Naive B cell (primary cell): ENCODE measurements at regions not wholly inside any gene's neighbourhood (a gene's known extent, or its start where the extent isn't known, plus 50 kb on each side); places are given as distances from the start of the nearest gene placed in this dataset.

ENCODE experiments used
- ATAC-seq, 2 donors: fragments of 150-1000 bp; cut with Tn5 transposase; 2 replicates each; pipeline ENCODE4 v1.10.0; 2021; ENCODE audit warnings: low read depth in 2 of 2, mild to moderate bottlenecking in 2 of 2, moderate library complexity in 2 of 2
- DNase-seq: peaks from one replicate; pipeline ENCODE4 v3.0.0; 2022
- H3K27ac Mint-ChIP-seq, 6 donors: one replicate each; pipeline ENCODE4 v1.8.0; 2020 to 2022; ENCODE audit warnings: mild to moderate bottlenecking in 6 of 6, mixed read lengths in 6 of 6, moderate library complexity in 5 of 6, inconsistent platforms in 2 of 6
- H3K27me3 Mint-ChIP-seq, 3 donors: one replicate each; pipeline ENCODE4 v1.8.0; 2021 to 2022; ENCODE audit warnings: mixed read lengths in 3 of 3, mild to moderate bottlenecking in 1 of 3
- H3K36me3 Mint-ChIP-seq, 2 donors: one replicate each; pipeline ENCODE4 v1.8.0; 2020 to 2022; ENCODE audit warnings: mixed read lengths in 2 of 2, inconsistent platforms in 1 of 2, mild to moderate bottlenecking in 1 of 2
- H3K4me1 Mint-ChIP-seq, 3 donors: one replicate each; pipeline ENCODE4 v1.8.0; 2020 to 2022; ENCODE audit warnings: mixed read lengths in 3 of 3, inconsistent platforms in 1 of 3, mild to moderate bottlenecking in 1 of 3, moderate library complexity in 1 of 3
- H3K4me3 Mint-ChIP-seq, 8 donors: one replicate each; pipeline ENCODE4 v1.8.0; 2020 to 2022; ENCODE audit warnings: mild to moderate bottlenecking in 8 of 8, mixed read lengths in 8 of 8, moderate library complexity in 8 of 8, inconsistent platforms in 2 of 8
- H3K9me3 Mint-ChIP-seq, 7 donors: one replicate each; pipeline ENCODE4 v1.8.0; 2020 to 2022; ENCODE audit warnings: mixed read lengths in 7 of 7, mild to moderate bottlenecking in 5 of 7, inconsistent platforms in 2 of 7, moderate library complexity in 1 of 7

DNA sequence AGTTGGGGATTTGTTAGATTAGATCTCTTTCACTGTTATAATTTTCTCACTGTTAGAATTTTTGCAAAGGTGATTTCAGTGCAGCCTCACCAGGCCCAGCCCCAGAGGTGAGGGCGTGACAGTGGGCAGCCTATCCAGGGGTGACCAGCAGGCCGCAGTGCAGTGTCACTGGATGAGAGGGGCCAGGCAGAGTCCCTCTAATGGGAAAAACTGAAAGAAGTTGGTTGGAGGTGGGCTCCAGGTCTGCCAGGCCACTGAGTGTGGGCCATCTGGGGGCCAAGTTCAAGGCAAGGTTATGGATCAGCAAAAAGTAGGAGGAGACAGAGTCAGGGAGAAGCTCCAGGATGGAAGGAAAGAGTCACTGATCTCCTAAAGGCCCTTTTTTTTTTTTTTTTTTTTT lies 90.5 kb upstream of the SDK1 start:
- Mint-ChIP-seq H3K9me3 (peaks cover 0 to 5% (median 0%) of the 10 kb centered on the region in 7 donors), H3K4me1 (no peaks in the 10 kb centered on the region), H3K27me3 (no peaks in the 10 kb centered on the region), H3K4me3 (no peak overlapping the region), H3K27ac (peak overlapping the region in 3 of 6 donors; percentile 21 to 63 (median 56)), H3K36me3 (peaks cover 0 to 4% of the 10 kb centered on the region in 2 donors)
- DNase-seq (no peak), ATAC-seq (no peak)

DNA sequence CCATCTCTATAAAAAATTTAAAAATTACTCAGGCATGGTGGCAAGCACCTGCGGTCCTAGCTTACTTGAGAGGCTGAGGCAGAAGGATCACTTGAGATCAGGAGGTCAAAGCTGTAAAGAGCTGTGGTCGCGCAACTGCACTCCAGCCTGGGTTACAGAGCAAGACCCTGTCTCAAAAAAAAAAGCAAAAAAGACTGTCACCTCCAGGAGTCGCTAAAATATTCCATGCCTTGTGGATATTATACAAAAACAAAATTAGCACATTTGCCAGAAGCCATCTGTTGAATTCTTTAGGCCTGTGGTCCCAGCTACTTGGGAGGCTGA lies 87.0 kb upstream of the SDK1 start:
- peak overlapping the region in 1 of 6 donors; percentile 10 for H3K27ac Mint-ChIP-seq
- ATAC-seq, result no peak
- peaks cover 0 to 8% (median 0%) of the 10 kb centered on the region in 3 donors for H3K27me3 Mint-ChIP-seq
- peaks cover 0 to 2% (median 0%) of the 10 kb centered on the region in 7 donors for H3K9me3 Mint-ChIP-seq
- no peak overlapping the region for H3K4me3 Mint-ChIP-seq
- peaks cover 0 to under 1% of the 10 kb centered on the region in 2 donors for H3K36me3 Mint-ChIP-seq
- peaks cover 0 to 4% (median 0%) of the 10 kb centered on the region in 3 donors for H3K4me1 Mint-ChIP-seq
- DNase-seq, result no peak

DNA sequence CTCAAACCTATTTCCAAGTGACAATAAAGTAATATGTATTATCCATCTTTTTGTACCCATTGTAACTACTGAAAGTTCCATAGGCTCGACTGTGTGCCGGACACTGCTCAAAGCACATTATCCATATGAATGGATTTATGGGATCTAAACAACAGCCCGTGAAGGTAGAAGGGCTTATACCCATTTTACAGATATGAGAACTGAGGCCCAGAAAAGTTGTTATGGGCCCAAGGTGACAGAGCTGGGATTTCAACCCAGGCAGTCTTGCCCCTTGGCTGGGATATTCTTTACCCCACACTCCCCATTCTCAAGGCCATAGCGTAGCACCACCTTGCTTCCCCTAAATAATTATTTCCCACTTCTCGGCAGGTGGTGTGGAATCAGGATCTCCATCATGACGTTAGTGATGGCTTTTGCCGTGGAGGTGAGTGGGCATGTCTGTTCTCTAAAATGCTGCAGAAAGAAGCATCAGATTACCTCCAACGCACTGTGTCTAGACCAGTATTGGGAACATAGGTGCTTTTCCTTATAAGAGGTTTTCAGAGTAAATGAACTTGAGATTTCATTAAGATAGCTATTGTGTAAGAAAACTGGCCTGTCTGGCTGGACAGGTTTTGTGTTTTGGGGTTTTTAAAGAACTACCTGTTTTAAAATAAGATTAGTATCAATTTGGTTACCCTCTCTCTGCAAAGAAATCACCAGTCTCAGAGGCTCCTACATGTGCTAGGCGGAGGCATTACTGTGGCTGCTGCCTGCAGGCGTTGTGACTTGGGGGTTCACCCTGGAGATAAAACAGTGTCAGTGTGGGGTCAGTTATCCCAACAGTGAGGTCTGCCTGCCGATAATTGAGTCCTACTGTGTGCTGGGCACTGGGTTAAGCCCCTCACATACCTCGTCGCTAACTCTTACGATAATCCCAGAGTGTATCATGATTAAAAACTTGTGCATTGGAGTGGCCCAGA lies 85.1 kb upstream of the SDK1 start:
- DNase-seq, result no peak
- Mint-ChIP-seq H3K36me3 (no peaks in the 10 kb centered on the region), H3K27ac (peak overlapping the region in 1 of 6 donors; percentile 78), H3K4me3 (peak overlapping the region in 1 of 8 donors; percentile 33), H3K4me1 (peaks cover 0 to 4% (median 0%) of the 10 kb centered on the region in 3 donors), H3K27me3 (peaks cover 0 to 8% (median 0%) of the 10 kb centered on the region in 3 donors), H3K9me3 (no peaks in the 10 kb centered on the region)
- no peak for ATAC-seq

DNA sequence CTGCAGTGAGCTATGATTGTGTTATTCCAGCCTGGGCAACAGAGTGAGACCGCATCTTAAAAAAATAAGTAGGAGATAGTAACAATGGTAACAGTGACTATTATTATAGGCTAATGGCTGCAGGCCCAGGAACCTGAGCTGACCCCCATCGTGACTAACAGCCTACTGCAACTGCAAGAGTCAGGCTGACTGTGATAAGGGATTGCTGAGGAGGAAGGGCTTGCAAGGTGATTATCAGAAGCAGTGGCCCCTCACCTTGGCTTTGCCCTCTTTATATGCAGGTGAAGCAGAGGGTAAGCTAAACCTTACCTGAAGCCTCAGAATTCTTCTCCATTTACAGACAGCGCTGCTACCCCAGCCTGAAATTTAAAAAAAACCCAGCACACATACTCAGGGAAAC lies 83.9 kb upstream of the SDK1 start:
- Mint-ChIP-seq H3K4me1 (peaks cover 0 to 4% (median 0%) of the 10 kb centered on the region in 3 donors), H3K27ac (no peak overlapping the region), H3K4me3 (no peak overlapping the region), H3K36me3 (no peaks in the 10 kb centered on the region), H3K9me3 (no peaks in the 10 kb centered on the region), H3K27me3 (peaks cover 0 to 8% (median 0%) of the 10 kb centered on the region in 3 donors)
- ATAC-seq (no peak), DNase-seq (no peak)

DNA sequence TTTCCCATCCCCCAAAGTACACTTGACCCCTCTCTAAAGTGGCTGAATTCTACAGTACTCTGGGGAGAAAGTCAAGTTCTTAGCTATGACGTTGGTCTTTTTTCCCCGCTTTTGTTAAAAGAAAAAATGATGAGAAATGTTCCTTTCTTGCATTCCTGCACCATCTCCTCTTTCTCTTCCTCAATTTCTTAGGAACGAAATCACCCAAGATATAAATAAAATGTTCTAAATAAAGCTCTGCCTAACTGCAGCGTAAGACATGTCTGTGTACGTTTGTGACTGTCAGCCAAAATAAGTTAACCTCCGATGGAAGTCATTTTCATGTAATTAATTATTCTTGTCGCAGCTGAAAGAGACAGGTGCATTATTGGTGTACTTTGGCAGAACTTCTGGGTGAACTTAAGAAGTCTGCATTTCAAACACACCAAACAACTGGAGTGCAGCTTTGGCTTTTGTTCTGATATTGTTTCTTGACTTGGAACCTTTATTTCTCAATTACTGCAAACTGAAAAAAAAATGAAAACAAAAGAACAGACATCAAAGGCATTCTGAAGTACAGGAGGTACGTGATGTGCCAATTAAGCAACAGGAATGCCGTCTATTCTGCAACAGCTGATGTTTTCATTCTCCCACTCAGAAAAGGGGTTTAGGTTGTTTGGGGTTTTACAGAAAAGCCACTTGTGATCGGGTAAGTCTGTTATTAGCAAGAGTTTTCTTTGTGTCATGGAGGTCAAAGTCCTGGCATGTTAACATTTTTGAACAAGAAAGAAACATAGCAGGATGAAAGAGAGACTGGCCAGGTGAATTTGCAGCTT lies 82.4 kb upstream of the SDK1 start:
- no peak for ATAC-seq
- no peaks in the 10 kb centered on the region for H3K36me3 Mint-ChIP-seq
- H3K4me3 Mint-ChIP-seq, result no peak overlapping the region
- DNase-seq, result no peak
- peaks cover 0 to 4% (median 0%) of the 10 kb centered on the region in 3 donors for H3K4me1 Mint-ChIP-seq
- H3K27ac Mint-ChIP-seq, result no peak overlapping the region
- no peaks in the 10 kb centered on the region for H3K9me3 Mint-ChIP-seq
- peaks cover 0 to 8% (median 0%) of the 10 kb centered on the region in 3 donors for H3K27me3 Mint-ChIP-seq

DNA sequence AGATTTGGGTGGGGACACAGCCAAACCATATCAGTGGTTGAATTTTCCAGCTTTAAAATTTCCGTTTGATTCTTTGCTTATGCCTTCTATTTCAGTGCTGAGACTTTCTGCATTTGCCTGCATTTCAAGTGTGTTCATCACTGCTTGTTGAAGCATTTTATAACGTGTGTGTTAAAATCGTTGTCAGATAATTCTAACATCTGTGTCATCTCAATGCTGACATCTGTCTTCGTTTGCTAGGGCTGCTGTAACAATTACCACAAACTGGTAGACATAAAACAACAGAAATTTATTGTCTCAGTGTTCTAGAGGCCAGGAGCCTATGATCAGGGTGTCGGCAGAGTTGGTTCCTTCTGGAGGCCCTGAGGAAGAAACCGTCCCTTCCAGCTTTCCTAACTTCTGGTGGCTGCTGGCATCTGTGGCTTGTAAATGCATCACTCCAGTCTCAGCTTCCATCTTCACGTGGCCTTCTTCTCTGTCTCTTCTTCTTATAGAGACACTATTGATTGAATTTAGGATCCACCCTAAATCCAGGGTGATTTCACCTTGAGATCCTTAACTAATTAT lies 71.1 kb upstream of the SDK1 start:
- H3K27ac Mint-ChIP-seq, result no peak overlapping the region
- H3K4me1 Mint-ChIP-seq, result peaks cover 0 to 13% (median 5%) of the 10 kb centered on the region in 3 donors
- peaks cover under 1 to 5% (median 3%) of the 10 kb centered on the region in 3 donors for H3K27me3 Mint-ChIP-seq
- no peak for ATAC-seq
- peaks cover 0 to 2% of the 10 kb centered on the region in 2 donors for H3K36me3 Mint-ChIP-seq
- H3K9me3 Mint-ChIP-seq, result peaks cover 0 to 10% (median 3%) of the 10 kb centered on the region in 7 donors
- no peak overlapping the region for H3K4me3 Mint-ChIP-seq
- DNase-seq, result no peak

DNA sequence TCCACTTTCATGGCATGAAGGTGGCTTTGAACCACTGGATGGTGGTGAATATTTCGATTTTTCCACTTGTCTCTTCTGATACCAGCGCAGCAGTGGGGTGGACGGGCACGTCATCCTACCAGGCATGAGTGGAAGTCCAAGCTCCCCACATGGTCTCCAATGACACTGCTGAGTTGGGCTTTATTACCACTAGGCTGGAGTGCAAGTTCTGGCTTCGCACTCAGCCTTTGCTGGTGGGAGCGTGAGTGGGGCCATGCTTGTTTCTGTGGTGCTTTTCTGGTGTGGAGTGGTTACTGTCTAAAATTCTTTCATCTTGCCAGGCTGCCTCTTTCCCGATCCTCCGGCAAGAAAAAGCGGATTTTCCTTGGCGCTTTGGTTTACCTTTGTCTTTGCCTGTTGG lies 70.1 kb upstream of the SDK1 start:
- H3K36me3 Mint-ChIP-seq, result peaks cover 0 to 11% of the 10 kb centered on the region in 2 donors
- peaks cover 5 to 19% (median 8%) of the 10 kb centered on the region in 7 donors for H3K9me3 Mint-ChIP-seq
- H3K27ac Mint-ChIP-seq, result no peak overlapping the region
- ATAC-seq (no peak), DNase-seq (no peak)
- H3K27me3 Mint-ChIP-seq, result peaks cover 8 to 12% (median 11%) of the 10 kb centered on the region in 3 donors
- no peak overlapping the region for H3K4me3 Mint-ChIP-seq
- peaks cover 0 to 13% (median 5%) of the 10 kb centered on the region in 3 donors for H3K4me1 Mint-ChIP-seq

DNA sequence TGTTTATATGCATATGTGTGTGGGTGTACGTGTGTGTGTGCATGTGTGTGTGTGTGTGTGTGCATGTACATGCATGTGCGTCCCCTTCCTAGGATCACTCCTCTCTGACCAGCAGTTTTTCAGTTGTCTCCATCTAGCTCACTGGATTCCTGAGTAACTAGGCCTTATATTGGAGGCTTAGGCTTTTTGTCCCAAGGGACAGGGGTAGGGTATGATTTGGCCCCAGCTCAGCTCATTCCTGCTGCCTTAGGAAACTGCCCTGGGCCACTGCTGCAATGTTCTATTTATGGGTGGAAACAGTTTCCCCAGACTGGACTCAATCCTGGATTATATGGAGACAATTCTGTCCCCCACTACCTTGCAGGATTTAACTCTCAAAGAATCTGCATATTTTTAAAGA lies 68.8 kb upstream of the SDK1 start:
- ATAC-seq, result no peak
- peaks cover 0 to 11% of the 10 kb centered on the region in 2 donors for H3K36me3 Mint-ChIP-seq
- peaks cover 0 to 13% (median 5%) of the 10 kb centered on the region in 3 donors for H3K4me1 Mint-ChIP-seq
- H3K27ac Mint-ChIP-seq, result no peak overlapping the region
- DNase-seq, result no peak
- H3K9me3 Mint-ChIP-seq, result peaks cover 4 to 28% (median 10%) of the 10 kb centered on the region in 7 donors
- H3K4me3 Mint-ChIP-seq, result no peak overlapping the region
- H3K27me3 Mint-ChIP-seq, result peaks cover 8 to 12% (median 11%) of the 10 kb centered on the region in 3 donors

DNA sequence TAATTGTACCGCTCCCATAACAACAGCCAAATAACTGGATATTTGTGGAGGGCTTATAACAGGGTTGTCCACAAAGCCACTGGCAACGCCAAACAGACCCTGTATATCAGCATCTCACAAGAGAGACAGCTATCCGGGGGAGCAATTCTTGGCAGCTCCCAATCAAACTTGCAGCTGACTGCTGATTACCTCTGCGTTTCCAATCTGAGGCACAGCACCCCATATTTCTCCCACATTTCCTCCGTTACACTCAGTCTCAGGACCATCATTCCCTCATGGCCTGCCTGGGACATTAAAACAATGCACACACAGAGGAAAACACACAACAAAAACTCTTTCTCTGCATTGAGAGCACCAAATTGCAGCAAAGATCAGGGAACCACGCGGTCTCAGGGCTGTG lies 67.8 kb upstream of the SDK1 start:
- no peak for ATAC-seq
- Mint-ChIP-seq H3K4me1 (peaks cover 0 to 7% (median 5%) of the 10 kb centered on the region in 3 donors), H3K27me3 (peaks cover 8 to 21% (median 11%) of the 10 kb centered on the region in 3 donors), H3K27ac (no peak overlapping the region), H3K9me3 (peaks cover 4 to 28% (median 13%) of the 10 kb centered on the region in 7 donors), H3K4me3 (no peak overlapping the region), H3K36me3 (peaks cover 0 to 11% of the 10 kb centered on the region in 2 donors)
- DNase-seq, result no peak

DNA sequence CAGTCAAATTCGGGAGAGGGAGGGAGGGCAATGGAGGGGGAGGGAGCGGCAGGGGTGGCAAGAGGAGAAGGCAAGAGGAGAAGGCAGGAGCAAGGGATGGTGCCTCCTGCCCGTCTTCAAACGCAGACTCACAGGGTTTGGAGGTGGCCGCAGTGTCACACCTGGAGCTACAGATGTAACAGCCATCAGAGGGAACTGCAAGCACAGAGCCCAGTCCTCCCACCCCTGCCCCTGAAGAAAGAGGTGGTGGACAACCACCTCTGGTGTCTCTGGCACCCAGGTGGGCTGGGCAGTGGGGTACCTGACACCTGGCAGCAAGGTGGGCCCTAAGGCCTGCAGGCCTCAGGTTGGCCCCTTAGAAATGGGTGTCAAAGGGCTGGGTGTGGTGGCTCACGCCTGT lies 67.0 kb upstream of the SDK1 start:
- Mint-ChIP-seq H3K27ac (no peak overlapping the region), H3K4me3 (no peak overlapping the region), H3K36me3 (peaks cover 0 to 11% of the 10 kb centered on the region in 2 donors), H3K27me3 (peaks cover 8 to 21% (median 11%) of the 10 kb centered on the region in 3 donors), H3K4me1 (peaks cover 0 to 5% (median 2%) of the 10 kb centered on the region in 3 donors), H3K9me3 (peaks cover 4 to 28% (median 13%) of the 10 kb centered on the region in 7 donors)
- DNase-seq (no peak), ATAC-seq (no peak)

DNA sequence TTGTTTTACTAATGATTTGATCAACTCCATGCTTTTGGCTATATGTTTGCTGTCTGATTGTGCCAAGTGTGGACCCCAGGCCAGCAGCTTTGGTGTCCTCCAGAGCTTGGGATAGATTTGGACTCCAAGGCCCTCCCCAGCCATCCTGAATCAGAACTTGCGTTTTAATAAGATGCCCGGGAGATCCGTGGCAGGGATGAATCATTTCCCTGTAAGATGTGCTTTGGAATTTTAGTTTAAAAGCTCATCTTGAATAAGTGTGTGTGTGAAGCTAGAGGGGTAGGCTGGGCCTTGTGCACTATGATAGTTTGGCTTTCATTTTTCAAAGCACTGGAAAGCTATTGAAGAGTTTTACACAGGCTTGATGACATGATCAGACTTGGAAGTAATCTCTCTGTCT lies 66.2 kb upstream of the SDK1 start:
- Mint-ChIP-seq H3K27ac (no peak overlapping the region), H3K36me3 (peaks cover 0 to 11% of the 10 kb centered on the region in 2 donors), H3K4me3 (no peak overlapping the region)

DNA sequence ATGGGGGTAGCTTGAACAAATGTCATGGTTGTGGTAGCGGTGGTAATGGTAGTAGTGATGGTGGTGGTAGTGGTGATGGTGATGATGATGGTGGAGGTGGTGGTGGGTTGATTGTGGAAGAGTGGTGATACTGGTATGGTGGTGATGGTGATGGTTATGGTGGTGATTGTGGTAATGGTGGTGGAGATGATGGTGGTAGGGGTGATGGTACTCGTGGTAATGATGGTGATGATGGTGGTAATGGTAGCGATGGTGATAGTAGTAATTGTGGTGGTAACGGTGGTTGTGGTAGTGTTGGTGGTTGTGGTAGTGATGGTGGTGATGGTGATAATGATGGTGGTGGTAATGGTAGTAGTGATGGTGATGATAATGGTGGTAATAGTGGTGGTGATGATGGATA lies 65.7 kb upstream of the SDK1 start:
- DNase-seq (no peak), ATAC-seq (no peak)
- no peaks in the 10 kb centered on the region for H3K4me1 Mint-ChIP-seq
- H3K27ac Mint-ChIP-seq, result no peak overlapping the region
- H3K27me3 Mint-ChIP-seq, result peaks cover 8 to 21% (median 11%) of the 10 kb centered on the region in 3 donors
- H3K9me3 Mint-ChIP-seq, result peaks cover 4 to 21% (median 13%) of the 10 kb centered on the region in 7 donors
- peaks cover 0 to 11% of the 10 kb centered on the region in 2 donors for H3K36me3 Mint-ChIP-seq
- H3K4me3 Mint-ChIP-seq, result no peak overlapping the region

More for the DNA sequence above, 66.2 kb upstream of the SDK1 start:
- H3K4me1 Mint-ChIP-seq, result no peaks in the 10 kb centered on the region
- DNase-seq (no peak), ATAC-seq (no peak)
- H3K27me3 Mint-ChIP-seq, result peaks cover 8 to 21% (median 11%) of the 10 kb centered on the region in 3 donors
- H3K9me3 Mint-ChIP-seq, result peaks cover 4 to 21% (median 13%) of the 10 kb centered on the region in 7 donors

DNA sequence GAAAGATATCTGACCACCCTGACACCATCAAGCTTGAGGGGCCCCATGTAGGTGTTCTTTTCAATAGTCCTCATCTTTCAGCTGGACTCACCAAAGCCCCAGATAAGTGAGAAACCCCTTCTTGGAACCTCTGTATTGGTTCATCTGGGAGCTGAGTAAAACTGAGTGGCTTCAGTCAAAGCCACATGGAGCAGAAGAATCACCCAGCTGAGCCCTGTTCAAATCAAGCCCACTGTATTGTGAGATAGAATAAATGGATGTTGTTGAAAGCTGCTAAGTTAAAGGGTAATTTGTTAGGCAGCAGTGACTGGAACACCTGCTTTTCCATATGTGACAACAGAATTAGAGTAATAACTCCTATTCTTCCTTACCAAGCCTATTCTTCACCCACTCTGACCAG lies 64.8 kb upstream of the SDK1 start:
- peaks cover 4 to 21% (median 13%) of the 10 kb centered on the region in 7 donors for H3K9me3 Mint-ChIP-seq
- H3K27me3 Mint-ChIP-seq, result peaks cover 8 to 30% (median 11%) of the 10 kb centered on the region in 3 donors
- peaks cover 0 to 11% of the 10 kb centered on the region in 2 donors for H3K36me3 Mint-ChIP-seq
- no peaks in the 10 kb centered on the region for H3K4me1 Mint-ChIP-seq
- H3K27ac Mint-ChIP-seq, result no peak overlapping the region
- ATAC-seq (no peak), DNase-seq (no peak)
- H3K4me3 Mint-ChIP-seq, result no peak overlapping the region
